ENCODE measurements at regions not wholly inside any gene's neighbourhood (a gene's known extent, or its start where the extent isn't known, plus 50 kb on each side); places are given as distances from the start of the nearest gene placed in this dataset.

DNA sequence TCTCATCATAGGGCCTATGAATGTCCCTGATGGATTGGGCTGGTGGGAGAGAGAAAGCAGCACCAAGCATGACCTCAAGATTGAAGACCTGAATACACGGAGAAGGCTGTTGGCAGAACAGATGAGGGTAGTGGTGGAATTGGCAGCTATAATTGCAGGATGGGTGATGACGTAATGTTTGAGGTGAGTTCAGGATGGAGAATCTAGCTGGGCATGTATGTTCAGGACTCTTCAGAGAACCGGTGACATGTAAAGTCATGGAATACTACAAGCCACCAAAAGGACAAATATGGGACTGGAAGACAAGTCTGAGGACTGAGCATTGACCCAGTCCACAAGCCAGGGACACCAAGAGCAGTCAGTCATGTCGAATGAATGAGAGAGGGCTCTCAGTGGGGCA lies 999.8 kb upstream of the TMEM132C start:
- no peak for DNase-seq

DNA sequence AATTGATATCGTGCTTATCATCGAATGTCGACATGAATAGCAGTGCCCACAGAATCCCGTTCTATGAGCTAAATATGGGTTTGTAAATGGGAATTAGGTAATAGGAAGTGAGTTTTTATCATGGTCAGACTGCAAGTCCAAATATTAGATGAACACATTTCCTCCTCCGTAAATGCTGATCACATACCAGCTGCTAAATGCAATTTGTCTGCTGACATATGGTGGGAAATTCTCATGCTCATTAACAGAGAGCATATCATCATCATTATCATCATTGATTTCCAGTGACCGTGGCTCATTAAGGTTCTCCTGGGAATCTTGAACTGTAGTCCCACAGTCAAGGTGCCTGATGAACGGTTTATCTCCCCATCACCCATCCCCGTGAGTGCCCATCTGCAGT lies 998.8 kb upstream of the TMEM132C start:
- DNase-seq = no peak

DNA sequence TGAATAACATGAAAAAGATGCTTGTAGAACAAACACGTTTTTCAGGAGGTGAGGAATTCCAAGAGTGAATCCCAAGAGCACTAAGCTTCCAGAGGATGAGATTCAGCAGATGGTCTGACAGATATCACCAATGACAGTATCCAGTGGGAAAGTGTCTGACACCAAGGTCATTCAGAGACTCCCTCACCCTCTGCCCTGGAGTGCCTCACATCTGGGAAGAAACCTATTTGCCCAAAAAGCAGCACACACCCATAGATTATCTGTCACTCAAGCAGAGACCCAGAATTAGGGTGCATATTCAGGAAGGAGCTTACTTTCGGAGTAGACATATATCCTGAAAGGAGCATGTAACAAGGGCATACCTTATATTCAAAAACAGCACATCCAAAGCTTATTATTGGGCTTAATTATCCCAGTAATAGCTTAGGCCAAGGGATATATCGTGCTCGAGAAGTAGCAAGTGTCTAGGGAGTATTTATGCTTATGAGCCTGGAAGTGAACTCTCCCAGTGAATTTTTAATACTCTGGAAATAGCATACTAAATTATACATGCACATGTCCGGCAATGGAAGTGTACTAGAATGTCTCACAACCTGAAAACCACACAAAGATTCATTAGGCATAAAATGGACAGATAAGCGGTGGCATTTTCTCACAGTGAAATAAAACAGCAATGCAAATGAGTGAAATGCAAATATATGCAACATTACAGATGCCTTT lies 998.1 kb upstream of the TMEM132C start:
- DNase-seq = no peak

DNA sequence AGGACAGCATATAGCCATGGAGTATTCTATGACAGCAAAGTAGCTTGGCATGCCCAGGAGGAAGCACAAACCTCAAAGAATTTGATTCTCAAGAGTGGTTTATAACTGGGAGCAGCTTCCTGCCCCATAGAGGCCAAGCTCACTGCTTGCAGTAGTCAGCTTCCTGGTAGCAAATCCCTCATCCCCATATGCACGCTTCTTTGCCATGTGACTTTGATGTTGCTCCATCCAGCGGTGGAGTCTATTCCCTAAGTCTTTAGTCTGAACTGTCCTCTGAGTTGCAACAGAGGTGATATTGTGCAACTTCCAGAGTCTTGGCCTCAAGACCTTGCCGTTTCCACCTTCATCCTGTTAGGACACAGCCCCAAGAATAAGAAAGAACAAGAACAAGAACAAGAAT lies 996.8 kb upstream of the TMEM132C start:
- peak; percentile 16 for DNase-seq

DNA sequence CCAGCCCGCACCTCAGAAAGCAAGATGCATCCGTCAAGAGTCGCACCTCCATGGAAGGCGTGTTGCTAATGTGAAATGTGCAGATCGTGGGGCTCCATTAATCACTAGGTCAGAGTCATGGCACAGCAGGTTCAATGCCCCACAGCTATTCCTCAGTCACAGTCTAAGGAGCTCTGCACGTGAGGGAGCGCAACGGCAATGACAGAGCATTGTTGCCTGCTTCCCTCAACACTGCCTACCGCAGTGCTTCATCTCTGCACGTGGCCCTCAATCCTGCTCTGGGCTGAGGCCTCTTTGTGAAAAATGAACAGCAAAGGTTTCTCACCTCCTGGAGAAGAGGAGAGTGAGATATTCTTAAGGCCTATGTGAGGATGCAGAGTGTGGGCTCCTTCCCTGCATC lies 995.2 kb upstream of the TMEM132C start:
- DNase-seq = no peak

DNA sequence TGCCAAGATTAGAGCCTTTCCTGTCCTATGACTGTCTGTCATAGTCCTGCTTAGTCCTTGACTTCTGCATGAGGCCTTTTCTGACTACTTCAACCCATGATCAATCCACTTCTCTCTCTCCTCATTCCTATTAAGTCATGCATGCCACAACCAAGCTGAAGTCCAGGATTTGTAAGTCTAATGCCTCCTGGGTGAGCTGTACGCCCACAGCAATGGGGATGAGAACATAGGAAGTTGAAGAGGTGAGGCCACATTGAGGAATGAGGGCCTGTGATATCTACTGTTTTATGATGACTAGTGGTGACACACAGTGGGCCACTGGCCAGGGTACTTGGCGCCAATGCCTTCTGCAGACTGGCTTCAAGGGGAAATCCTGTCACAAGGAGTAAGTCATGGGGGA lies 994.1 kb upstream of the TMEM132C start:
- DNase-seq = no peak

DNA sequence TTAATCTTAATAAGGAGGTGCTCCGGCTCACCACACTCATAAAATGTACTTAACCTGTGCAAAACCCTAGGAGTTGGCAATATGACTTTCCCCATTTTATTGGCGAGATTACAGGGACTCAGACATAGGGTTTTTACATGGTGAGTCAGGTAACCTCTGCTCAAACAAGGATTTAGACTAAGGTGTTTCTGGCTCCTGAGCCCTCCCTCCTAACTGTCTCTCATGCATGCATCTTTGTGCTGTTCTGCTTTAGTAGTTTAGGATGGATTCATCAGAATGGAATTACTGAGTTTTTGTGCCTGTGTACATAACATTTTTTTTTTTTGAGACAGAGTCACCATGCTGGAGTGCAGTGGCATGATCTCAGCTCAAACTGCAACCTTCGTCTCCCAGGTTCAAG lies 993.3 kb upstream of the TMEM132C start:
- no peak for DNase-seq

DNA sequence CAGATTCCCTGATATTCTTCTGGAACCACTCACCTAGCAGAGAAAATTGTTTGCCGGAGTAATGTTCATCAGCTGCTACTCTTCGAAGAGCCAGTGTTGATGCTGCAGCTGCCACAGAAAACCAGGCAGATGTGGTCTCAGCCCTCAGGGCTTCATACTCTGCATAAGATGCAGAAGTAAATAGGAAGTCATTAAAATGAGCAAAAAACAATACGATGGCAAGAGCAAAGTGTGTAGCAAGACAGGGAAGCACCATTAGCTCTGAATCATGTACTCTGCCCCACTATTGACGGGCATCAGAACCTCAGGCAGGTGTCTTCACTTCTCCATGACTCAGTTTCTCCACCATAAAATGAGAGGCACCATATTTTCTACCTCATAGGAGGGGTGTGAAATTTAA lies 991.6 kb upstream of the TMEM132C start:
- no peak for DNase-seq

DNA sequence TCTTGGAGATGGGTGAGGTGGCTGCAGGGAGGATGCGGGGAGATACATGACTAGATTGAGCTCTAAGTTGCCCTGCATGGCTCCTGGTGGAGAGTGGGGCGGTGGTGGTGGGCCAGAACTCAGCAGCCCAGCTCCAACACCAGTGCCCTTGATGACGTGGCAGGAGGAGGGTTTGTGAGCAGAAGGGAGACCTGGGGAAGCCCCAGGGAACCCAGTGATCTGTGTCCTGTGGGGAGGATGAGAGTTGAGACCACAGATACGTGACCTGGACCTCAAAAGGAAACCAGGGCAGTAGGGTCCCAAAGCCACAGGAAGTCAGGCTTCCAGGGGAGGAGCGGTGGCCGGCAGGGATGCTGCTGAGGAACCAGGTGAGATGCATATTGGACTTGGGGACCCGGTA lies 989.1 kb upstream of the TMEM132C start:
- no peak for DNase-seq

DNA sequence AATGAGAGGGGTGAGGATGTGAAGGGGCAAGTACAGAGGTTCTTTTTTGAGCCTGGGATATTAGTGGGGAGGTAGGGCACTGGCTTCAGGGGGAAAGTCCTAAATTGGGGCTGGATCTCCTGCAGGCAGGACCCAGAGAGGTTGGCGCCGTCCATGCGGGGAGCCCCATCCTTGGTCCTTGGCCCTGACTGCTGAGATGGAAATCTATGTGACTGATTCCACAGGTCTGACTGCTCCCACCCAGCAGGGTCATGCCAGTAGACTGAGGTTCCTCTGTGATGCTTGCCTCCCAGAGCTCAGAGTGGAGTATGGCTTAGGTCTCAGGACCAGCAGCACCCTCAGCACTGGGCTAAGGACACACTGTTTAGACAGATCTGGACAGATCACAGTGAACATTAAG lies 988.6 kb upstream of the TMEM132C start:
- no peak for DNase-seq

DNA sequence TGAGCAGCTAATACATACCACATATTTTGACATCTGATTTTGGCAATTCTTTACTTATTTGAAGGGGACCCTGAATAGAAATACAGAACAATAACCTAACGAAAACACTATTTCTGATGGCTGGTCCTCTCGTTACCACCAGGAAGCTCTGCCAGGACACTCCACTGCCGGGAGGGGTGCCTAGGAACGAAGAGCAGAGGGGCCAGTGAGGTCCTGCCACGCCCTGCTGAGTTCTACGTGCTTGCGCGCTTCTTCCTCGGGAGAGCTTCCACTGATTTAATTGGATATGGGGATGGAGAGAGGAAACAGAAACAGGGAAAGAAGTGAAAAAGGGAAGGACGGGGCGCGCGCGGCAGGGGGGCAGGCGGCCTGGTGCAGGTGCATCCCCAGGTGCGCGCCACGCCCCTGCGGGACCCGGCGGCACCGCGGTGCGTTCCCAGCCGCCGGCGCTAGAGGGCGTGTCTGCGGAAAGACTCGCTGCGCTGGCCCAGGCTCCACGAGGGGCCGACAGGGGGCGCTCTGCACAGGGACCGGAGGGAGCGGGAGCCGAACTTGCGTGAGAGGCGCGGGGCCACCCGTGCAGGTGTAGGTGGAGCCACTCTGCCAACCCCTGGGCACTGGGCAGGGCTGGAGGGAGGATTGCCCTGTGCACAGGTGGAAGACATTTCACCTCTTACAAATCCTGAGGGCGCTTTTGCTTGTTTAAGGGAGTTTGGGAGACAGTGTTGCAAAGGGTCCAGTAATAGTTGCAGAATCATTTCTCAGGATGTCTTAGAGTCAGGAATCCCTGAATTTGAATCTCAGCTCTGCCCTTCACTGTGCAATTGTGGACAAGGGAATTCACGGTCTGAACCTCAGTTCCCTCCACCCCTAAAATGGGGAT lies 986.3 kb upstream of the TMEM132C start:
- DNase-seq = peak; percentile 69

DNA sequence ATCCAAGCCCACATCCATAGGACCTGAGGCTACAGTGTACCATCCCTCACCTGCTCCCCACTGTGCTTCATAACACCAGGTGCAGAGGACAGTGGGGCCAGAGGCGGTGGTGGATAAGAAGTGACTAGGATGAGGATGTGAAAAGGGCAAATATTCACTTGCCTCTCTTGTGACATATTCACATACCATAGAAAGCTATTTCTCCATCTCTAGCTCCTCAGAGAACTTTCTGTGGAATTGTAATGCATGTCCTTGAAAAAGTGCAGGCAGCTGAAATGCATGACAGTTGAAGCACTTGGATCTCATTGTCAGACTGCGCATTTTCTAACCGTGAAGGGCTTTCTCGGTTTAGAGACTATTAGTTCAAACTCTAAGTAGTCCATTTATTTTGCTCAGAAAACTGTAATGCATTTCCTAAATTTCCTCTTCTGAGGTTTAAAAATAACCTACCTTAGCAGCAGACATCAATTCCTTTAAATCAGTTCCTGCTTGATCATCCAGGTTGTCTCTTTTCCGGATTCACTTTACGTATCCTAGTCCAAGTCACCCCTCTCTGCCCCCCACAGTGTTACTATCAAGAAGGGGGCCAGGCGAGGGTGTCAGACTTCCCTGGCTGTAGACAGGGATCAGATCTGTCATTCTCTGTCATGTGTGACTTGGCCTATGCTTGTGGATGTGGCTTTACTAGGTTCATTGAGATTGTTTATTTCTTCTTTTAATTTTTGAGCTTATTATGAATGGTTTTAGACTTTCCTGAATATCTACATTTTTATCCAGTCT lies 984.0 kb upstream of the TMEM132C start:
- no peak for DNase-seq

DNA sequence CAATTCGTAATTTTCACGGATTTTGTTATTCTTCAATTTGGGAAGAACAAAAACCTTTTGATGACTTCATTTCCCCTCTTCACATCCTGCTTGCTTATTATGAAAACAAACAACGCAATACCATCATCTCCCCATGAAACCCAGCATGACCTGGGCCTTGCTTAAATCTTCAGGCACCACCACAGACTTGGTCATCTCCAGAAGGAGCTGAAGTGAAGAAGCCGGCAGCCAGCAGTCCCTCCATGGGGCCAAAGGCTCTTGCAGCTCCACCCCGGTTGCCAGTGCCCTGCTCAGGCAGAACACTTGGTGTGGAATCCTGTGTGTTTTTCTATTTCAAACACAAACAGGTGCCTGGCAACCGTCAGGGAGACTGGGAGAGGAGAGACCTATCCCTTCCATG lies 982.9 kb upstream of the TMEM132C start:
- no peak for DNase-seq

DNA sequence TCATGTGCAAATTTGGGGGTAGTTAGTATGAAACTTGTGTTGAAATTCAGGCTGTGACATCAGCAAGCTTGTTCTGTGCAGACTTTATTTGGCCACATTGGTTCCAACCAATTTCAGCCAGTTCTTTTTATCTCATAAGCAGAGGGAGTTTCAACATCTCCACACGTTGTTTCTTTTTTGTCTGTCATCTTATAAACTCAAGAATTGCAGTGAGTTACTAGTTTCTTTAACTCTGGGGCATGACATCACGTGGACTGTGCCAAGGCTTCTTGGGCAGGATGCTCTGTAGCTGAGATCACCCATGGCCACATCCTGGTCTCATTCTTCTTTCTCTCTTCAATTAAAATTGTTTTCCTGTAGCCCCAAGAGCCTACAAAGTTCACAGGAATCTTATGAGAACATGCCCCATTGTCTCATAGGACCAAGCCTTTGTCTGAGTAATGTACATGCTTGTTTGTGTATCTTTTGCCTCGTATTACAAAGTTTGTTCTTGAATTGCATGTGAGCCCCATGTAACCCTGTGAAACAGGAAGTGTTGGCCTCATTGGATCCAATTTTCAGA lies 982.0 kb upstream of the TMEM132C start:
- DNase-seq = no peak

DNA sequence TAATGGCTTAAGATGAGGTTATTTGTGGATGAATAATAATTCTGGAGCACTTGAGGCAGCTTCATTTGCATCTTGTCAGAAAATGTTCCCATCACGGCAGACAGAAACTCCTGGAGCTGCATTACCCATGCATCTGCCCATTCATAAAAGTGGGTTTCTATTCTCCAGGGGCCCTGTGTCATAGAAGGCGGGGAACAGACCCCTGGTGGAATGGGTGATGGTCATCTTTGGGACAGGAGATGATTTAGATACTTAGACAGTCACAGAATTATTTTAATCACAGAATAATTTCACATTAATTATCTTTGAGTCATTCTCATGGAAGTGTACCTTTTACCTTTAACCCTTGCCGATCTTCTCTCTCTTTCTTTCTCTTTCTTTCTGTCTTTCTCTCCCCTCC lies 980.7 kb upstream of the TMEM132C start:
- no peak for DNase-seq

DNA sequence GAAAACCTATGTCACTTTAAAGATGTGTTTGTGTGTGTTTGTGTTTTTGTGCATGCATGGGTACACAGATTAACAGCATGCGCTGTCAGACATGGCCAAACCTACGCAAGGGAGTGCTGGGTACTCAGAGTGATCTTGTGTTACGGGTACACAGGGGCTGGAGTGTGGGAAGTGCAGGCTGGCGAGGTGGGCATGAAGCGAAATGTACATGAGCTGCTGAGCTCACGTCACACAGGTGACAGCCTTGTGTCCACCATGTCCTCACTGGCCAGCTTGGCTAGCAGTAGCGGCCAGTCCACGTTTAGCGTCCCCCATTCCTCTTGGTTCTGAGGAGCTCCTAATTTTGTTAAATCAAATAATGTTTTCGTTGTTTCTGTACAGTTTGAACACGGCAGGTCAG lies 979.7 kb upstream of the TMEM132C start:
- no peak for DNase-seq

DNA sequence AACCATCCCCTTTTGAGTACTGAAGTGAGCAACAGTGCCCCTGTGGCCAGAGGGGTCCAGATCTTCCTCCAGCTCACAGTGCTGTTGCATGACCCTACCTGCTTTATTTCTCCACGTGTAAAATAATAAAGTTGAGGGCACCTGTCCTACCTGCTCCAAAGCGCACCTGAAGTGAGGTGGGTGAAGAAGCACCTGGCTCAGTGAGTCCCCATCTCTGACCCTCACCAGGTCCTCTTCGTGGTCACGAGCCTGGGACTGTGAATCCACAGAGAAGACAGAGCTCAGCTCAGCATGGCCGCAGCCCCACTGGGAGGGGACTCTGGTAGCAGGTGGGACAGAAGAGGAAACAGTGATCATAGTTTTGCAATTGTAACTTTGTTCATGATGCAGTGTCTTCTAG lies 976.7 kb upstream of the TMEM132C start:
- DNase-seq = no peak

DNA sequence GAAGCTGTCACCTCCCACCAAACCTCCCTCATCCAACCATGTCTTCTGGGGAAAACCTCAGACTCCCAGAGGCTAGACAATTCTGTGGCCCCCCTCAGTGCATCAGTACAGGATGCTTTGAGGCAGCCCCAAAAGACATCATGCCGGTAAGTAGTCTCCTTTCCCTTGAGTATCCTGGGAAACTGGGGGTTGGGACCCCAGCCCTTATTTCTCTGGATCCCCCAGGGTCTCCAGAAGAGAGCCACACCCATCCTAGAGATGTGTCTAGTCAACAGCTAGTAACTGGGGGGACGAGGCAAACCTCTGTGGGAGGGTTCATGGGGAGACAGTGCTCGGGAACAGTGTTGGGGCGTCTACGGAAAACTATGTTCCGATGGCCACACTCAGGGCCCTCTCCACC lies 974.2 kb upstream of the TMEM132C start:
- no peak for DNase-seq

DNA sequence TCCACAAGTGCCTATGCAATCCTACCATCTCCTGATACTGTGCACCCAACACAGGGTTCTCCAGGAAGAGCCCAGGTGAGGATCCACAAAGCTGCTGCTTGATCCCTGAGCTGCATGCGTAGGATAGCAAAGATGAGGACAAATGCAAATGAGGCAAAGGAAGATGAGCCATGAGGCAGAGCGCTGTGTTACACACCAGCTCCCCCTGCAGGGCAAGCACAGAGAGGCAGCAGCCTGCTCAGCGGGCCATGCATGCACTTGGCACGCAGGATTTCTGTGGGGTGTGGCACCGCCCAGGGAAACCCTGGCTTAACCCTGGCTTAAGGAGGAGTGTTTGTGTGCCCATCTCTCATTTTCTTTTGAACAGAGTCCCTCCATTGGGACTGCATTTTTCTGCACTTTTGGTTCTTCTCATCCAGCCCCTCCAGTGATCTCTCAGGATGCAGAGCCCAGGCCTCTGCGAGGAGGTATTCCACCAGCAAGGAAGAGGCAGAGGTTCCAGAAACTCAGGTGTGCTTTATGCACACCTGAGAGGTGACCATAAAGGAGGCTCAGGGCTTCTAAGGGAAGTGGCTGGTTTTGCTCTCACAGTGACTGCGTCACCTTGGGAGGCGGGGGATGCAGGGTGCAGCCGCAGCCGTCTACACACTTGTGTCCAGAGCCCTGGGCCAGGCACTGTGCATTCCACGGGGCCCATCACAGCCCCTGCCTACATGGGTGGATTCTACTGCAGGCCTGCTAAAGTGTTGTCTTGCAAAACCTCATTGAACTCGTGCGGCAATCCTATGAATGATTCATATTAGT lies 973.3 kb upstream of the TMEM132C start:
- DNase-seq = peak; percentile 68

DNA sequence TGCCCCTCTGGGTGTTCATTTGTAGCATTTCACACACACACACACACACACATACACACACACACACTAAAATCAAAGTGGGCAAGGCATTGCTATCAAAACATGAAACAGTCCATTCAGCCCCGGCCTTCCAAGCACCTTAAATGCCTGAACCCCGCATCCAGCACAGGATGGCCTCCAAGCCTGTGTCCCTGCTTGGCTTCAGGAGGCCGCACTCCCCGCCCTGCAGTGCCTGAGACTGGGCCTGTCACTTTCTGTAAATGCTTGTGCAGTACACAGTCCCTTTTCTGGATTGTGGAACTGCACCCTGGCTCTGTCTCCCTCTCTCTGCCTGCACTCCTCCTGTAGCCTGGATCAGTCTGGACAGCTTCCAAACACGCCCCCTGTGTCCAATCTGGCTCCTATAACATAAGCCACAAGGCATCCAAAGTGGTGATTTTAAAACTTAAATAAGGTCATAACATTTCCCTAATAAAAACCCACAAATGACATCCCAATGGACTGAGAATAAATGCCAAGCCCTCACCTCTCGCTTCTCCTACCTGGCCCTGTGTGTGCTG lies 972.2 kb upstream of the TMEM132C start:
- DNase-seq = no peak

DNA sequence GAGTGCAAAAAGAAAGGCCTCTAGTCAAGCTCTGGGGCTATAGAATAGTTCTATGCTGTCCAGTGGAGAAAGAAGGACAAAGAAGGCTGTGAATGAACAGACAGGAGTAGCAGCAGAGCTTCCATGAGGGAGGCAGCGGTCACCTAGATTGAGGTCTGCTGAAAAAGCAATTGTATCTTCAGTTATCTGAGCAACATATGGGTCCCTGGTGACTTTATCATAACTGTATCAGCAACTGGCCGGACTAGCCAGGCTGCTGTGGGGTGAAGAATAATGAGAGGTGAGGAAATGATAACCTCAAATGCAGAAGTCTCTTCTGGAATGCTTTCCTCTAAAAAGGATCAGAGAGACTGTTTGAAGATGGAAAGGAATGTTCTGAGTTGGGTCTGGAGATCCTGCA lies 971.3 kb upstream of the TMEM132C start:
- DNase-seq = no peak

DNA sequence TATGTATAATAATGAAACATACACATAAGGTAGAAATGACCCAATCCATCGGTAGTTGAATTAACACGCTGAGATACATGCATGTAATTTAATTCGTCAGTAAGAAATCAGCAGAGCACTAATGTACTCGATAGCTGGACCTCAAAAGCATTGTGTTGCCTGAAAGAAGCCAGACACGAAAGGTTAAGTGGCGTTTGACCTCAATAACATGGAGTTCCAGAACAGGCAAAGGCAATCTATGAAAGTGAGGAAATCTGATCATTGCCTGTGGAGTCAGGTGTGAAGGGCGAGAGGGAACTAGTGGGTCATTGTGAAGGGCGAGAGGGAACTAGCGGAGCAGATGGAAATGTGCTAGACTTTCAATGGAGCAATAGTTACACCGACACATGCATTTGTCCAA lies 970.4 kb upstream of the TMEM132C start:
- DNase-seq = no peak

All from hematopoietic multipotent progenitor cell treated with erythropoietin and hydrocortisone succinate and interleukin-3 and kit ligand, for 6 days (in vitro differentiated cells).